Liver (tissue), 3 donors: ENCODE measurements at regions not wholly inside any gene's neighbourhood (a gene's known extent, or its start where the extent isn't known, plus 50 kb on each side); places are given as distances from the start of the nearest gene placed in this dataset.
"Not testable (repeated sequence)": the region's sequence is repeated elsewhere in the genome, so short reads cannot be mapped to it uniquely, and the experiment has no call there.

Source experiments
- CTCF ChIP-seq: fragments of 150-350 bp; IDR thresholded peaks from 2 replicates; pipeline ENCODE4 v1.5.1; 2017; ENCODE audit warnings: improper control_type of control experiment, low read depth, low read length; ENCODE audit not compliant: missing input control
- EGR1 ChIP-seq, 2 donors: IDR thresholded peaks; 2 replicates each; pipeline ENCODE4 v1.6.1; 2016 to 2018; ENCODE audit warnings: antibody characterized with exemption in 2 of 2, low read depth in 2 of 2
- FOXA2 ChIP-seq: IDR thresholded peaks from 2 replicates; pipeline ENCODE4 v1.6.1; 2016; ENCODE audit warnings: antibody characterized with exemption
- GABPA ChIP-seq, 2 donors: IDR thresholded peaks in 1 of 2; conservative IDR thresholded peaks in 1 of 2; 2 replicates each; pipeline ENCODE4 v1.6.1; 2016; ENCODE audit warnings: antibody characterized with exemption in 2 of 2, mild to moderate bottlenecking in 1 of 2, moderate library complexity in 1 of 2
- HNF4G ChIP-seq: IDR thresholded peaks from 2 replicates; pipeline ENCODE4 v1.6.1; 2016; ENCODE audit warnings: antibody characterized with exemption
- MAX ChIP-seq: IDR thresholded peaks from 2 replicates; pipeline ENCODE4 v1.6.1; 2016; ENCODE audit warnings: antibody characterized with exemption
- RAD21 ChIP-seq, 2 donors: IDR thresholded peaks; 2 replicates each; pipeline ENCODE4 v1.6.1; 2016; ENCODE audit warnings: antibody characterized with exemption in 2 of 2, mild to moderate bottlenecking in 2 of 2
- REST ChIP-seq: IDR thresholded peaks from 2 replicates; pipeline ENCODE4 v1.6.1; 2016; ENCODE audit warnings: antibody characterized with exemption, mild to moderate bottlenecking
- RXRA ChIP-seq, 2 donors: IDR thresholded peaks; 2 replicates each; pipeline ENCODE4 v1.6.1; 2017 to 2018; ENCODE audit warnings: antibody characterized with exemption in 2 of 2, mild to moderate bottlenecking in 1 of 2
- TAF1 ChIP-seq: conservative IDR thresholded peaks from 2 replicates; pipeline ENCODE4 v1.6.1; 2016; ENCODE audit warnings: antibody characterized with exemption, mild to moderate bottlenecking
- YY1 ChIP-seq: IDR thresholded peaks from 2 replicates; pipeline ENCODE4 v1.6.1; 2016; ENCODE audit warnings: antibody characterized with exemption, mild to moderate bottlenecking
- ZBTB33 ChIP-seq: IDR thresholded peaks from 2 replicates; pipeline ENCODE4 v1.6.1; 2016; ENCODE audit warnings: antibody characterized with exemption
- donor health status: healthy.
- donor health status: healthy.

GRCh38 chr5:176043252-176043829, 75.2 kb upstream of the THOC3 start:
- not testable (repeated sequence) for TF ChIP-seq CTCF; FOXA2; HNF4G; YY1; RAD21 (IDR thresholded peaks at IDR 0.05); TAF1; GABPA (IDR thresholded peaks at IDR 0.05 in 1 of 2, conservative IDR thresholded peaks at IDR 0.05 in 1 of 2); RXRA (IDR thresholded peaks at IDR 0.05); ZBTB33; MAX; EGR1 (IDR thresholded peaks at IDR 0.05; ENCODE audit: low read depth in 2 of 2); REST
